ENCODE measurements at regions not wholly inside any gene's neighbourhood (a gene's known extent, or its start where the extent isn't known, plus 50 kb on each side); places are given as distances from the start of the nearest gene placed in this dataset.

GRCh38 chr12:43099691-43100163 is 452.3 kb downstream of the ADAMTS20 start:
- CTCF ChIA-PET, result no interaction called here
- no peak for TF ChIP-seq ZNF138 (CRISPR knock-in tag; conservative IDR thresholded peaks at IDR 0.05)
- TF ChIP-seq NR2C2 (CRISPR knock-in tag; IDR thresholded peaks at IDR 0.05), result no peak
- TF ChIP-seq SOX15 (CRISPR knock-in tag; IDR thresholded peaks at IDR 0.05), result no peak
- TF ChIP-seq ZNF396 (CRISPR knock-in tag; IDR thresholded peaks at IDR 0.05; ENCODE audit: borderline replicate concordance), result no peak
- no peak for TF ChIP-seq FOXJ3 (CRISPR knock-in tag; IDR thresholded peaks at IDR 0.05; ENCODE audit: borderline replicate concordance)
- no peak for TF ChIP-seq ZNF281 (CRISPR knock-in tag; IDR thresholded peaks at IDR 0.05)
- TF ChIP-seq ZNF532 (CRISPR knock-in tag; IDR thresholded peaks at IDR 0.05; ENCODE audit: borderline replicate concordance), result no peak
- TF ChIP-seq ZBTB21 (CRISPR knock-in tag; IDR thresholded peaks at IDR 0.05; ENCODE audit: borderline replicate concordance), result no peak
- TF ChIP-seq MXD4 (CRISPR knock-in tag; IDR thresholded peaks at IDR 0.05; ENCODE audit: borderline replicate concordance), result no peak
- Mint-ChIP-seq H3K27me3 (ENCODE audit: low read depth) (no peaks in the 10 kb centered on the region), H3K4me1 (peaks cover 9% of the 10 kb centered on the region), H3K9me3 (0 out of 2 replicates have a peak, but pooled peaks cover 3% of the 10 kb centered on the region), H3K27ac (no peak overlapping the region), H3K36me3 (no peaks in the 10 kb centered on the region), H3K4me3 (no peak overlapping the region)
- no peak for ATAC-seq
- DNase-seq (ENCODE audit: low spot score), result no peak
- POLR2A ChIA-PET, result no interaction called here

GRCh38 chr12:43098766-43099550 is 453.0 kb downstream of the ADAMTS20 start:
- Mint-ChIP-seq H3K4me3 (no peak overlapping the region), H3K4me1 (peaks cover 3% of the 10 kb centered on the region), H3K9me3 (0 out of 2 replicates have a peak, but pooled peaks cover 3% of the 10 kb centered on the region), H3K36me3 (no peaks in the 10 kb centered on the region), H3K27ac (no peak overlapping the region; the same call in 1 of the 2 replicates), H3K27me3 (ENCODE audit: low read depth) (no peaks in the 10 kb centered on the region)
- POLR2A ChIA-PET, result no interaction called here
- DNase-seq (ENCODE audit: low spot score) (no peak), ATAC-seq (no peak)
- TF ChIP-seq CREM (CRISPR knock-in tag; IDR thresholded peaks at IDR 0.05) (no peak), MXD4 (CRISPR knock-in tag; IDR thresholded peaks at IDR 0.05; ENCODE audit: borderline replicate concordance) (no peak), ATF1 (CRISPR knock-in tag; IDR thresholded peaks at IDR 0.05) (no peak)
- CTCF ChIA-PET, result no interaction called here

- H3K9me3 Mint-ChIP-seq, result 0 out of 2 replicates have a peak, but pooled peaks cover 3% of the 10 kb centered on the region
- CTCF ChIA-PET, result no interaction called here
- no peak for ATAC-seq
- TF ChIP-seq NFE2L1 (CRISPR knock-in tag; IDR thresholded peaks at IDR 0.05) (no peak), MLX (CRISPR knock-in tag; IDR thresholded peaks at IDR 0.05) (no peak), PRDM15 (CRISPR knock-in tag; IDR thresholded peaks at IDR 0.05) (no peak), ZNF396 (CRISPR knock-in tag; IDR thresholded peaks at IDR 0.05; ENCODE audit: borderline replicate concordance) (no peak), ZNF232 (CRISPR knock-in tag; IDR thresholded peaks at IDR 0.05) (no peak), ATF2 (CRISPR knock-in tag; IDR thresholded peaks at IDR 0.05; ENCODE audit: borderline replicate concordance, low read depth) (no peak), FOXK1 (CRISPR knock-in tag; IDR thresholded peaks at IDR 0.05) (no peak), NR1H2 (CRISPR knock-in tag; IDR thresholded peaks at IDR 0.05) (no peak)
These were observed 453.9 kb downstream of the ADAMTS20 start for GRCh38 chr12:43098071-43098470.

More at GRCh38 chr12:43098071-43098470, 453.9 kb downstream of the ADAMTS20 start:
- no peak for DNase-seq (ENCODE audit: low spot score)
- POLR2A ChIA-PET, result no interaction called here
- no peaks in the 10 kb centered on the region for H3K27me3 Mint-ChIP-seq (ENCODE audit: low read depth)
- no peaks in the 10 kb centered on the region for H3K36me3 Mint-ChIP-seq
- peaks cover 3% of the 10 kb centered on the region; the same call in 1 of the 2 replicates for H3K4me1 Mint-ChIP-seq
- H3K27ac Mint-ChIP-seq, result no peak overlapping the region
- no peak overlapping the region for H3K4me3 Mint-ChIP-seq

Data from WTC11 (cell line).